ENCODE measurements at regions not wholly inside any gene's neighbourhood (a gene's known extent, or its start where the extent isn't known, plus 50 kb on each side); places are given as distances from the start of the nearest gene placed in this dataset.

GRCh38 chr19:30240904-30241695 is 131.1 kb upstream of the ZNF536 start:
- Histone ChIP-seq H3K23ac (ENCODE audit: low read depth, low read length) (no peak overlapping the region), H2AK5ac (ENCODE audit: low read depth, low read length) (no peak overlapping the region), H4K8ac (ENCODE audit: low read depth in 2 of 2, low read length in 2 of 2) (no peak overlapping the region), H3K9me3 (ENCODE audit: control insufficient read depth, insufficient read depth, low read length) (peaks cover 3% of the 10 kb centered on the region; the same call in 1 of the 2 replicates), H3K4me2 (ENCODE audit: low read depth, low read length) (no peak overlapping the region), H3K27ac (ENCODE audit: insufficient read depth, low read length) (no peak overlapping the region), H3K4ac (ENCODE audit: low read depth, low read length) (no peak overlapping the region), H2BK5ac (ENCODE audit: low read depth, low read length, poor library complexity, severe bottlenecking) (no peak overlapping the region), H2BK120ac (ENCODE audit: low read depth, low read length) (no peak overlapping the region), H3K4me1 (ENCODE audit: control insufficient read depth, insufficient read depth, low read length) (no peaks in the 10 kb centered on the region), H2AFZ (replicated peaks; ENCODE audit: low read length, poor library complexity) (no peak overlapping the region), H4K5ac (ENCODE audit: low read depth, low read length) (no peak overlapping the region), H3K9me1 (ENCODE audit: insufficient read depth, low read length) (no peaks in the 10 kb centered on the region), H3K27me3 (ENCODE audit: control insufficient read depth, insufficient read depth, low read length) (no peaks in the 10 kb centered on the region), H3K56ac (ENCODE audit: extremely low read depth, insufficient read depth, low read length) (no peak overlapping the region), H4K20me1 (ENCODE audit: insufficient read depth, low read length) (no peaks in the 10 kb centered on the region), H3K36me3 (ENCODE audit: control insufficient read depth, insufficient read depth, low read length) (no peaks in the 10 kb centered on the region), H2BK15ac (ENCODE audit: low read depth, low read length) (no peak overlapping the region), H2BK20ac (ENCODE audit: low read depth, low read length) (no peak overlapping the region), H4K91ac (ENCODE audit: insufficient read depth, low read depth, low read length) (no peak overlapping the region), H3K79me1 (ENCODE audit: low read depth in 1 of 2, low read length in 2 of 2) (no peaks in the 10 kb centered on the region), H3K18ac (ENCODE audit: low read depth, low read length) (no peak overlapping the region), H3K9ac (ENCODE audit: low read depth, low read length) (no peak overlapping the region), H3K4me3 (ENCODE audit: insufficient read depth, low read depth, low read length) (no peak overlapping the region), H2AK9ac (replicated peaks; ENCODE audit: low read depth, low read length, poor library complexity) (no peak overlapping the region), H3K14ac (replicated peaks; ENCODE audit: low read depth, low read length) (no peak overlapping the region)
- ATAC-seq (ENCODE audit: low read depth), result no peak
- intact Hi-C loops (cut with micrococcal nuclease), result no loop called here
- in situ Hi-C loops (cut with MboI; ENCODE audit: low sequenced_read_pairs), result no loop called here
- BruUV-seq (replicated peaks), result no TSS peak
- no peak for DNase-seq
- CTCF ChIA-PET, result no interaction called here
- 73% methylated on average over 4 of the region's 9 CpGs; no CpG with 5 or more reads in 1 of the 2 experiments for WGBS, 2 experiments (ENCODE audit: extremely low coverage in 2 of 2, insufficient read length in 1 of 2)
- dilution Hi-C loops (cut with HindIII; ENCODE audit: low sequenced_read_pairs, unreplicated experiment), result no loop called here
- no peak for TF ChIP-seq CHD1 (IDR thresholded peaks at IDR 0.05; ENCODE audit: low read depth, low read length)
- no peak for TF ChIP-seq FOS (IDR thresholded peaks at IDR 0.05; ENCODE audit: low read depth, low read length)
- TF ChIP-seq MAFK (IDR thresholded peaks at IDR 0.05; ENCODE audit: low read depth, low read length), result no peak
- no peak for TF ChIP-seq NFE2L2 (IDR thresholded peaks at IDR 0.05; ENCODE audit: low read depth, low read length)
- TF ChIP-seq USF2 (IDR thresholded peaks at IDR 0.05; ENCODE audit: low read depth, low read length), result no peak
- TF ChIP-seq RFX5 (IDR thresholded peaks at IDR 0.05; ENCODE audit: low read depth, low read length), result no peak
- TF ChIP-seq CEBPB (IDR thresholded peaks at IDR 0.05; ENCODE audit: low read depth, low read length), result no peak
- no peak for TF ChIP-seq RCOR1 (IDR thresholded peaks at IDR 0.05; ENCODE audit: insufficient replicate concordance, low read length)
- TF ChIP-seq MAZ (IDR thresholded peaks at IDR 0.05; ENCODE audit: borderline replicate concordance, low read depth, low read length), result no peak
- TF ChIP-seq ELK1 (IDR thresholded peaks at IDR 0.05; ENCODE audit: borderline replicate concordance, low read depth, low read length), result no peak
- TF ChIP-seq CTCF (conservative IDR thresholded peaks at IDR 0.05; ENCODE audit: low read depth, low read length), result no peak
- TF ChIP-seq BHLHE40 (IDR thresholded peaks at IDR 0.05; ENCODE audit: low read depth, low read length), result no peak
- POLR2A ChIA-PET (ENCODE audit: unreplicated experiment), result no interaction called here

All from IMR-90 (cell line).